DOHH2 (cell line): ENCODE measurements at regions not wholly inside any gene's neighbourhood (a gene's known extent, or its start where the extent isn't known, plus 50 kb on each side); places are given as distances from the start of the nearest gene placed in this dataset.
"Not testable (repeated sequence)": the region's sequence is repeated elsewhere in the genome, so short reads cannot be mapped to it uniquely, and the experiment has no call there.

ENCODE experiments used
- H3F3A ChIP-seq: fragments of 200-600 bp; sonication (generic), shearing (Covaris generic); 2 replicates; pipeline ENCODE4 v1.6.0; 2016; ENCODE audit warnings: antibody characterized with exemption, mild to moderate bottlenecking; ENCODE audit not compliant: control insufficient read depth, insufficient read depth
- H3K27ac ChIP-seq: fragments of 200-600 bp; sonication (generic); 2 replicates; pipeline ENCODE4 v1.5.1; 2014; ENCODE audit warnings: low read depth, mild to moderate bottlenecking, low read length, moderate library complexity
- H3K27me3 ChIP-seq: fragments of 200-600 bp; sonication (generic); 2 replicates; pipeline ENCODE4 v1.6.1; 2014; ENCODE audit warnings: mild to moderate bottlenecking, low read length, mixed read lengths; ENCODE audit not compliant: control insufficient read depth
- H3K36me3 ChIP-seq: fragments of 200-600 bp; sonication (generic); 2 replicates; pipeline ENCODE4 v1.6.1; 2014; ENCODE audit warnings: mild to moderate bottlenecking, low read length, moderate library complexity, mixed read lengths; ENCODE audit not compliant: control insufficient read depth
- H3K4me1 ChIP-seq: fragments of 200-600 bp; sonication (generic); 2 replicates; pipeline ENCODE4 v1.6.1; 2014; ENCODE audit warnings: mild to moderate bottlenecking, low read length, mixed read lengths; ENCODE audit not compliant: control insufficient read depth
- H3K4me2 ChIP-seq: fragments of 200-600 bp; sonication (generic); 2 replicates; pipeline ENCODE4 v1.6.0; 2014; ENCODE audit warnings: mild to moderate bottlenecking, low read length, moderate library complexity
- H3K4me3 ChIP-seq: fragments of 200-600 bp; sonication (generic); 2 replicates; pipeline ENCODE4 v1.5.1; 2014; ENCODE audit warnings: mild to moderate bottlenecking, low read length, mixed read lengths
- H3K79me2 ChIP-seq: fragments of 200-600 bp; sonication (generic); 2 replicates; pipeline ENCODE4 v1.6.1; 2014; ENCODE audit warnings: mild to moderate bottlenecking, low read length, mixed read lengths; ENCODE audit not compliant: control insufficient read depth
- H3K9me2 ChIP-seq: fragments of 200-600 bp; sonication (generic); replicated peaks from 2 replicates; pipeline ENCODE4 v1.6.1; 2014; ENCODE audit warnings: mild to moderate bottlenecking, low read length, mixed read lengths; ENCODE audit not compliant: control insufficient read depth
- H3K9me3 ChIP-seq: fragments of 200-600 bp; sonication (generic); 2 replicates; pipeline ENCODE4 v1.6.1; 2014; ENCODE audit warnings: antibody characterized with exemption, low read length, mixed read lengths; ENCODE audit not compliant: control insufficient read depth, insufficient read depth
- H4K20me1 ChIP-seq: fragments of 200-600 bp; sonication (generic); 2 replicates; pipeline ENCODE4 v1.6.0; 2014; ENCODE audit warnings: low read depth, mild to moderate bottlenecking, antibody characterized with exemption, low read length, moderate library complexity; ENCODE audit not compliant: control insufficient read depth, insufficient read depth
- EZH2phosphoT487 ChIP-seq: fragments of 200-600 bp; sonication (generic); IDR thresholded peaks from 2 replicates; pipeline ENCODE4 v1.6.1; 2017; ENCODE audit warnings: borderline replicate concordance, mild to moderate bottlenecking, antibody characterized with exemption, low read length, moderate library complexity, mixed read lengths
- TF ChIP-seq, protein P1 (sequence below): fragments of 200-600 bp; sonication (generic); IDR thresholded peaks from one replicate; pipeline ENCODE4 v1.5.1; 2014; ENCODE audit warnings: antibody characterized with exemption, mild to moderate bottlenecking, low read depth, low read length; ENCODE audit not compliant: poor library complexity, severe bottlenecking

DNA sequence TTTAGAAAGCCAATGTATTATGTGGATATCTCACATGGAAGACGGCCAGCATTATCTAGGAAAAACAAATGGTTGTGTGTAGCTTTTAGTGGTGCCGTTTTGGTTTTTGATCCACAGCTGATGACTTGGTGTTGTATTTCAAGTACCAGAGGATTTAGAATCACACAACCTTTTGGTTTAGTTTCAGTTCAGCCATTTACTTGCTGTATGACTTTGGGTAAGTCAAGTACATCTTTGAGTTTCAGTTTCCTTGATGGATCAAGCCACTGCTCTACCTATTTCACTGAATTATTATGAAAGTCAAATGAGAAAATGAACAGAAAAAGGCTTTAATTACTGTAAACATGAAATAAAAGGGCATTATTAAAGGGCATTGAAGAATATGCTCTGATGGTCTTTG, 205.6 kb downstream of the ZIC3 start:
- Histone ChIP-seq H3K4me3 (no peak overlapping the region), H3K9me3 (no peaks in the 10 kb centered on the region), H3K9me2 (no peaks in the 10 kb centered on the region), H3K4me2 (no peak overlapping the region), H3K27me3 (no peaks in the 10 kb centered on the region), H3F3A (no peaks in the 10 kb centered on the region), H3K36me3 (no peaks in the 10 kb centered on the region), H3K79me2 (no peaks in the 10 kb centered on the region), H4K20me1 (no peaks in the 10 kb centered on the region), H3K27ac (no peak overlapping the region), H3K4me1 (no peaks in the 10 kb centered on the region)
- TF ChIP-seq, protein P1, sequence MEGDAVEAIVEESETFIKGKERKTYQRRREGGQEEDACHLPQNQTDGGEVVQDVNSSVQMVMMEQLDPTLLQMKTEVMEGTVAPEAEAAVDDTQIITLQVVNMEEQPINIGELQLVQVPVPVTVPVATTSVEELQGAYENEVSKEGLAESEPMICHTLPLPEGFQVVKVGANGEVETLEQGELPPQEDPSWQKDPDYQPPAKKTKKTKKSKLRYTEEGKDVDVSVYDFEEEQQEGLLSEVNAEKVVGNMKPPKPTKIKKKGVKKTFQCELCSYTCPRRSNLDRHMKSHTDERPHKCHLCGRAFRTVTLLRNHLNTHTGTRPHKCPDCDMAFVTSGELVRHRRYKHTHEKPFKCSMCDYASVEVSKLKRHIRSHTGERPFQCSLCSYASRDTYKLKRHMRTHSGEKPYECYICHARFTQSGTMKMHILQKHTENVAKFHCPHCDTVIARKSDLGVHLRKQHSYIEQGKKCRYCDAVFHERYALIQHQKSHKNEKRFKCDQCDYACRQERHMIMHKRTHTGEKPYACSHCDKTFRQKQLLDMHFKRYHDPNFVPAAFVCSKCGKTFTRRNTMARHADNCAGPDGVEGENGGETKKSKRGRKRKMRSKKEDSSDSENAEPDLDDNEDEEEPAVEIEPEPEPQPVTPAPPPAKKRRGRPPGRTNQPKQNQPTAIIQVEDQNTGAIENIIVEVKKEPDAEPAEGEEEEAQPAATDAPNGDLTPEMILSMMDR: no peak
- no peak for TF ChIP-seq EZH2phosphoT487

DNA sequence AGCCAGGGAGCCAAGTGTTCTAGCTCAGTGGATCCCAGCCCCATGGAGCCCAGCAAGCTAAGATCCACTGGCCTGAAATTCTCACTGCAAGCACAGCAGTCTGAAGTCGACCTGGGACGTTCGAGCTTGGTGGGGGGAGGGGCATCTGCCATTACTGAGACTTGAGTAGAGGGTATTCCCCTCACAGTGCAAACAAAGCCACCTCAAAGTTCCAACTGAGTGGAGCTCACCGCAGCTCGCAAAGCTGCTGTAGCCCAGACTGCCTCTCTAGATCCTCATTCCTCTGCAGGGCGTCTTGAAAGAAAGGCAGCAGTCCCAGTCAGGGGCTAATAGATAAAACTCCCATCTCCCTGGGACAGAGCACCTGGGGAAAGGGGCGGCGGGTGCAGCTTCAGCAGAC, 226.3 kb downstream of the ZIC3 start:
- TF ChIP-seq EZH2phosphoT487: no peak
- TF ChIP-seq, protein P1: no peak
- Histone ChIP-seq H3K4me2 (no peak overlapping the region), H3K36me3 (no peaks in the 10 kb centered on the region), H3K27me3 (no peaks in the 10 kb centered on the region), H3K9me2 (no peaks in the 10 kb centered on the region), H3K4me3 (no peak overlapping the region), H3K79me2 (no peaks in the 10 kb centered on the region), H3F3A (no peaks in the 10 kb centered on the region), H4K20me1 (no peaks in the 10 kb centered on the region), H3K9me3 (no peaks in the 10 kb centered on the region), H3K4me1 (no peaks in the 10 kb centered on the region), H3K27ac (no peak overlapping the region)

DNA sequence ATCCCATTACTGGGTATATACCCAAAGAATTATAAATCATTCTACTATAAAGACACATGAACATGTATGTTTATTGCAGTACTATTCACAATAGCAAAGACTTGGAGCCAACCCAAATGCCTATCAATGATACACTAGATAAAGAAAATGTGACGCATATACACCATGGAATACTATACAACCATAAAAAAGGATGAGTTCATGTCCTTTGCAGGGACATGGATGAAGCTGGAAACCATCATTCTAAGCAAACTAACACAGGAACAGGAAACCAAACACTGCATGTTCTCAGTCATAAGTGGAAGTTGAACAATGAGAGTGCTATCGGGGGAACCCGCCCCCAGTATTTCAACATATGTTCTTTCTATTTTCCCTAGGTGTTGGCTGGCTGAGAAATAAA, 232.0 kb downstream of the ZIC3 start:
- not testable (repeated sequence) for H3K36me3 ChIP-seq, H3F3A ChIP-seq, H3K9me3 ChIP-seq, H3K4me1 ChIP-seq, H3K79me2 ChIP-seq, H4K20me1 ChIP-seq, H3K4me3 ChIP-seq, H3K9me2 ChIP-seq, H3K4me2 ChIP-seq, H3K27ac ChIP-seq, H3K27me3 ChIP-seq

GRCh38 chrX:137823257-137823656, 257.3 kb downstream of the ZIC3 start:
- TF ChIP-seq EZH2phosphoT487: no peak
- TF ChIP-seq, protein P1: no peak
- H3F3A ChIP-seq: no peaks in the 10 kb centered on the region
- no peak overlapping the region for H3K4me2 ChIP-seq
- no peaks in the 10 kb centered on the region for H3K4me1 ChIP-seq
- H3K36me3 ChIP-seq: no peaks in the 10 kb centered on the region
- H3K9me3 ChIP-seq: no peaks in the 10 kb centered on the region
- no peaks in the 10 kb centered on the region for H3K9me2 ChIP-seq
- no peaks in the 10 kb centered on the region for H3K79me2 ChIP-seq
- H4K20me1 ChIP-seq: no peaks in the 10 kb centered on the region
- H3K27ac ChIP-seq: no peak overlapping the region
- H3K27me3 ChIP-seq: no peaks in the 10 kb centered on the region
- no peak overlapping the region for H3K4me3 ChIP-seq
